ENCODE measurements at regions not wholly inside any gene's neighbourhood (a gene's known extent, or its start where the extent isn't known, plus 50 kb on each side); places are given as distances from the start of the nearest gene placed in this dataset.

DNA sequence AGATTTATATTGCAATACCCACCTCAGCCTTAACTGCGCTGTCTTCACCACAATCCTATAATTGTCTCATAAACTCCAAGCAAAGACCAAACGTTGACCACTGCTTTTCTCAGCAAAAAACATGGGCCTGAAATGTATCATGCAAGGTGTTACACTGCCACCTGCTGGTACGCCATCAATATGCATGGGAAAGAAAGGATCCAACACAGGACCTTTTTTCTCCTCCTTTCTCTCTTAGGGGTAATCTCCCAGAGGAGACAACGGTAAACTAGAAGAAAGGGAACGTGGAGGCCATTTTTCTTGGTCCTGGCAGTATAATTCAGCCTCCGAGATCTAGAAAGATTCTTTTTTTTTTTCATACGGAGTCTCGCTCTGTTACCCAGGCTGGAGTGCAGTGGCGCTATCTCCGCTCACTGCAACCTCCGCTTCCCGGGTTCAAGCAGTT, 79.1 kb upstream of the MPP7 start:
- peak overlapping the region; percentile 43 for H3K4me2 ChIP-seq (ENCODE audit: low read depth, low read length)
- FAIRE-seq, result peak; percentile 92
- CTCF ChIA-PET (ENCODE audit: low intra/inter-chr PET ratio, low total read pairs), result interaction anchor here (1.0 to 4.0 kb wide), 7 partner anchors 12 to 640 kb away, joined by 3 to 66 read pairs (median 5); partner anchors contain the start of gene MPP7
- TF ChIP-seq EED (CRISPR knock-in tag; IDR thresholded peaks at IDR 0.05) (no peak), ZMYM4 (CRISPR knock-in tag; IDR thresholded peaks at IDR 0.05) (peak; percentile 69), MIXL1 (CRISPR knock-in tag; IDR thresholded peaks at IDR 0.05) (peak; percentile 75), ATF4 (CRISPR knock-in tag; IDR thresholded peaks at IDR 0.05) (no peak), HMG20A (CRISPR knock-in tag; IDR thresholded peaks at IDR 0.05; ENCODE audit: borderline replicate concordance) (peak; percentile 21; the same call in 1 of the 2 replicates), DR1 (CRISPR knock-in tag; IDR thresholded peaks at IDR 0.05) (no peak), MTA3 (CRISPR knock-in tag; IDR thresholded peaks at IDR 0.05) (no peak), CTCF (CRISPR knock-in tag; IDR thresholded peaks at IDR 0.05) (peak; percentile 95), HMGXB4 (CRISPR knock-in tag; IDR thresholded peaks at IDR 0.05; ENCODE audit: borderline replicate concordance in 1 of 2, low read depth in 1 of 2) (peak; percentile 80; a peak in 3 of 4 replicates), ZBED4 (CRISPR knock-in tag; IDR thresholded peaks at IDR 0.05; ENCODE audit: borderline replicate concordance) (0 out of 2 replicates have a peak, but pooled peaks have one; percentile 15), ZFX (CRISPR knock-in tag; IDR thresholded peaks at IDR 0.05; ENCODE audit: low read depth) (peak; percentile 68), GATAD1 (CRISPR knock-in tag; IDR thresholded peaks at IDR 0.05) (0 out of 2 replicates have a peak, but pooled peaks have one; percentile 37), FOXK1 (CRISPR knock-in tag; IDR thresholded peaks at IDR 0.05; ENCODE audit: borderline replicate concordance, low read depth) (peak; percentile 28; the same call in 1 of the 2 replicates), EP300 (IDR thresholded peaks at IDR 0.05; ENCODE audit: low read depth in 2 of 2, low read length in 2 of 2) (peak in 1 of 2 experiments; percentile 38; a peak in 1 of 4 replicates), EP300 (CRISPR knock-in tag; IDR thresholded peaks at IDR 0.05; ENCODE audit: borderline replicate concordance) (no peak)

More for the DNA sequence above, 79.1 kb upstream of the MPP7 start:
- peaks cover 44% of the 10 kb centered on the region for H3K4me1 ChIP-seq (ENCODE audit: insufficient read depth, low read length)
- H3K9me3 ChIP-seq (ENCODE audit: low read length), result no peaks in the 10 kb centered on the region
- no TSS peak for BruUV-seq (replicated peaks)
- H3K9ac ChIP-seq (ENCODE audit: insufficient read depth, low read depth, low read length), result no peak overlapping the region
- peak; percentile 91 for ATAC-seq
- DNase-seq (ENCODE audit: low spot score), result peak; percentile 88
- no peak overlapping the region for H3K4me3 ChIP-seq (replicated peaks in 1 of 3; ENCODE audit: insufficient read depth in 1 of 3, low read depth in 2 of 3, low read length in 3 of 3)
- WGBS (ENCODE audit: low lambda C conversion rate), result 38% methylated on average over 12 of the region's 12 CpGs
- no peaks in the 10 kb centered on the region for H4K20me1 ChIP-seq (ENCODE audit: insufficient read depth, low read length)
- no peaks in the 10 kb centered on the region for H3K79me2 ChIP-seq (ENCODE audit: insufficient read depth, low read length)
- POLR2A ChIA-PET, result interaction anchor here (3.1 kb wide), 1 partner anchor 79 kb away, joined by 30 read pairs; the partner anchor contains the start of gene MPP7
- no peak overlapping the region for H3K27ac ChIP-seq (ENCODE audit: extremely low read length, insufficient read depth, low read length)
- intact Hi-C loops (cut with micrococcal nuclease; ENCODE audit: unreplicated experiment) (loop anchor here (1.0 to 5.0 kb wide), 7 partner anchors 15 to 825 kb away; no protein-coding TSS in a partner anchor), in situ Hi-C loops (cut with HindIII; ENCODE audit: extremely low pct_ligation_motif_present, low pct_unique_long_range_greater_than_20kb) (loop anchor here (5.0 to 25.0 kb wide), 3 partner anchors 120 to 820 kb away; partner anchors contain the start of gene MKX)
- H2AFZ ChIP-seq (ENCODE audit: low read length), result no peak overlapping the region
- no peaks in the 10 kb centered on the region; a peak in 1 of 5 replicates for H3K27me3 ChIP-seq (ENCODE audit: control insufficient read depth in 1 of 2, insufficient read depth in 2 of 2, low read length in 2 of 2)
- H3K36me3 ChIP-seq (replicated peaks in 1 of 2; ENCODE audit: control insufficient read depth in 1 of 2, insufficient read depth in 2 of 2, low read length in 2 of 2), result no peaks in the 10 kb centered on the region

All from HepG2 (cell line).